ENCODE measurements at regions not wholly inside any gene's neighbourhood (a gene's known extent, or its start where the extent isn't known, plus 50 kb on each side); places are given as distances from the start of the nearest gene placed in this dataset.

DNA sequence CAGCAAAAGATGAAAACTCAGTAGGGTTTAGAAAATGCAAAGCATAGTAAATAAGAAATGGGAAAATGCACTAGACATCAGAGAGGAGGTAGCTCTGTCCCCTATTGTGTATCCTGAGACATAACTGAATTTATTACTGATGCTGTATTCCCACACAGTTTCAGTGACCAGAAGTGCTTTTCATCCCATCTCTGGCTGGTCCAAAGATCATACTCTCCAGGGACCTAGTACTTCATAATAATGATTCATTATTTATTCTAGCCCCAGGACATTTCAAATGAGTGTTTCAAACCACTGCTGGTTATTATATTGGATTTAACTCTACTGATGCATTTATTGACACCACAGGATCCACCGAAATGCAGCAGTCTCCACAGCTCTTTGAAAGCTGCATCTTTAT lies 163.3 kb downstream of the PAWR start:
- TF ChIP-seq, protein P1, sequence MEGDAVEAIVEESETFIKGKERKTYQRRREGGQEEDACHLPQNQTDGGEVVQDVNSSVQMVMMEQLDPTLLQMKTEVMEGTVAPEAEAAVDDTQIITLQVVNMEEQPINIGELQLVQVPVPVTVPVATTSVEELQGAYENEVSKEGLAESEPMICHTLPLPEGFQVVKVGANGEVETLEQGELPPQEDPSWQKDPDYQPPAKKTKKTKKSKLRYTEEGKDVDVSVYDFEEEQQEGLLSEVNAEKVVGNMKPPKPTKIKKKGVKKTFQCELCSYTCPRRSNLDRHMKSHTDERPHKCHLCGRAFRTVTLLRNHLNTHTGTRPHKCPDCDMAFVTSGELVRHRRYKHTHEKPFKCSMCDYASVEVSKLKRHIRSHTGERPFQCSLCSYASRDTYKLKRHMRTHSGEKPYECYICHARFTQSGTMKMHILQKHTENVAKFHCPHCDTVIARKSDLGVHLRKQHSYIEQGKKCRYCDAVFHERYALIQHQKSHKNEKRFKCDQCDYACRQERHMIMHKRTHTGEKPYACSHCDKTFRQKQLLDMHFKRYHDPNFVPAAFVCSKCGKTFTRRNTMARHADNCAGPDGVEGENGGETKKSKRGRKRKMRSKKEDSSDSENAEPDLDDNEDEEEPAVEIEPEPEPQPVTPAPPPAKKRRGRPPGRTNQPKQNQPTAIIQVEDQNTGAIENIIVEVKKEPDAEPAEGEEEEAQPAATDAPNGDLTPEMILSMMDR (IDR thresholded peaks at IDR 0.05; ENCODE audit: insufficient read depth, low read depth, low read length), result no peak
- TF ChIP-seq EZH2 (IDR thresholded peaks at IDR 0.05; ENCODE audit: insufficient read depth, low read length), result no peak
